HG03095 (cell line): ENCODE measurements at regions not wholly inside any gene's neighbourhood (a gene's known extent, or its start where the extent isn't known, plus 50 kb on each side); places are given as distances from the start of the nearest gene placed in this dataset.

Source experiments
- ATAC-seq: cut with Tn5 transposase; IDR thresholded peaks from one replicate; pipeline ENCODE4 v1.9.1; 2021; ENCODE audit warnings: moderate library complexity; ENCODE audit not compliant: unreplicated experiment

DNA sequence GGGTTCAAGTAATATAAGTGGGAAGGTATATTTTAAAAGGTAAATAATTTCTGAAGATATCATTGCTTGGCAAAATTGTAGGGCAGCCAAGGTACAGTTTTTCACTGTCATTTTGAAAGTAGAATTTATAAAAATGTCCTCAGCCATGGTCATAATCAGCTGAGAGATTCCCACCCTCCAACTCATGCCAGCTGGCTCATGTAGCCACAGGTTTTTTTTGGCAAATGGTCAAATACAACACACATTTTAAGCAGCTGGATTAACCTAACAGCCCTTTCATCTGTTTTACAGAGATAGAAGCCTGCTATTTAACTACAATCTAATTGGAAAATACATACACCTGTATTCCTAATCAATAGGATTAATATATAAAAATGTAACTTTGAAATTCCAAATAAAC is 619.2 kb upstream of the SGCG start:
- ATAC-seq = no peak

DNA sequence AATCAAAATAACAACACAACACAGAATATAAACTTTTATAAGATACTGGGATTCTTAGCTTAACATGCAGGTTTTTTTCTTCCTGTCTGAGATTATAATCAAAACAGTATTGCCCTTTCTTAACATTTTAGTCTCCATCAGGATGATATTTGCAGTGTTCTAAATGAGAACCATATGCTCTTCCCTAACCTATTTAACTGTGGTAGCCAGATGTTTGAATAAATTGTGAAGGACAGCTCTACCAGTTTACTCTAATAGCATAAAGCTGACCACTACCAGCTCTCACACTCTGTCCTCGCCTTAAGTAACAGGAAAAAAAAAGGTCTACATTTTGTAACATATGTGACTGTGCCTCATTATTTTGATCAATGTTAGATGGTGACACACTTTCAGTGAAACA is 618.7 kb upstream of the SGCG start:
- ATAC-seq = no peak

DNA sequence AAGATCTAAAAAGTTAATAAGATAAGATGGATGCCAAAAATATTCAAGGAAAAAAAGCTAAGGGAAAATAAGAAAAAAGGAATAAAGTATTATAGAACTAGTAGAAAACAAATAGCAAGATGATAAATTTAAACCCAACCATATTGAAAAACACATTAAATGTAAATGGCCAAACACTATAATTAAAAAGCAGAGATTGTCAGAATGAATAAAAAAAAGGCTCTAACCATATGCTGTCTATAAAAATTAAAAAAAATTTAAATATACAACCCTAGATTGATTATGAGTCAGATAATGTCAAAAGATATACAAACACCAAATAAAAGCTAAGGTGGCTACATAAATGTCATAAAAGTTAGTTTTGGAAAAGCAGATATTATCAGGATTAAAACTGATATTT is 617.5 kb upstream of the SGCG start:
- no peak for ATAC-seq

DNA sequence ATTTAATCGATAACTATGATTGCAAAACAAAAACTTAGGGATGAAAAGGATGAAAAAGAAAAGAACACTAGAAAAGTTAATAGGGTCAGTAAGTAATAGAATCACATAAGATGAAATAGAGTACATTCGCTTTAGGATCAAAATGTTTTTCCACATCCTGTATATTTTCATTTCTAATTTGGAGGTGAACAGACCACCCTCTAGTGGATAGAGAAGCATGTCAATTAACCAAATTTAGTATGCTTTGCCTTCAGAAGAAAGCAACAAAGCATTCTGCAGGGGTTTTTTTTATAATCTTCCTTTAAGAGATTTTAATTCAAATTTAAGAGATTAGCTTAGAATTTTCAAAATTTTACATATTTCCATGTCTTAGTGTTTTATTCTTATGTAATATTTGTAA is 611.0 kb upstream of the SGCG start:
- ATAC-seq = no peak

DNA sequence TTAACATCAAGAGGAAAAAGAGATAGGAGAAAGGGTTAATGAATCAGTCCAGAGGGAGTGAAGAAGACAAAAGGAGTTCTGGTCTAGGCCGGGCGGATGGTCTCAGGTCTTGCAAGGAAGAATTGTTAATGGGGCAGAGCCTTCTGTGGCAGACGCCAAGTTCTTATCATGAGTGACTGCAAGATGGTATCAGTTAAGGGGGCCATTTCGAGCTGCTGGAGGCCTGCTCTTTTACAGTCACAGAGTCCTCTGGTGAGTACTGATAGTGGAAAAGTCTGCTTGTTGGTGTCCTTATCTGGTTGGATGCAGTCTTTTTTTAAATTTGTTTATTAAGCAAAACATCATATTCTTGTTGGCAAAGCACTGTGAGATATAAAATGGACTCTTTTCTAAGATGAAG is 590.9 kb upstream of the SGCG start:
- ATAC-seq = no peak

DNA sequence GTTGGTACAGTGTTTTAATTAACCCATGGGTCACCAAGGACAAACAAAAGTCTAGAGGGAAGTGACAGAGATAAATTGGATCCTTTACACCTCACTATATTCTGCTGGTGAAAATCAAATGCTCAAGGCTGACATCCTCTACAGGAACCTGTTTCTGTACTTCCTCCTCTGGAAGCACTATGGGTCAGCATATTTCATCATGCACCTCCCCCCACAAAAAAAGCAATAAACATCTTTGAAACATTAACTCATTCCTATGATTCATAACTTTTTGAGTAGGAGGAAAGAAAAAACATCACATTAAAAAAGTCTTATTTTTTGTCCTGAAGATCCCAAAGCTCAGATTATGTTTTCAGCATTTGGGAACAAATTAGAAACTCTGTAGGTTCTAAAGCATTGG is 588.3 kb upstream of the SGCG start:
- no peak for ATAC-seq

DNA sequence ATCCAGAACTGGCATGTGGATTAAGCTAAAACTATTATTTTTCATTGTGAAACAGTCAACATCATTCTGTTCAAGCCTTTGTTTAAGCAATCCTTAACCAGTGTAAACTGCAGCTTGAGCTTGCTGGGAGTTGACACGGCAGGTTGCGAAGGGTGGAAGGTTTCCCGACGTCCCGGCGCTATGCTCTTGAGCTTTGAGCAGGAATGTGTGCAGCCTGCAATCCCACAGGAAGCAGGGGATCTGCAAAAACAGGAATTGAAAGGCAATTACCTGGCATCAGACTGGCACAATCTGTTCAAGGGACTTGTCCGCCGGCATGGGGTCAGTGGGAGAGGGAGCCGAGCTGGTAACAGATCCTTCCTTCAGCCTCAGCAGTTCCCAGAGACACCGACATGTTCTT is 586.7 kb upstream of the SGCG start:
- ATAC-seq = no peak

DNA sequence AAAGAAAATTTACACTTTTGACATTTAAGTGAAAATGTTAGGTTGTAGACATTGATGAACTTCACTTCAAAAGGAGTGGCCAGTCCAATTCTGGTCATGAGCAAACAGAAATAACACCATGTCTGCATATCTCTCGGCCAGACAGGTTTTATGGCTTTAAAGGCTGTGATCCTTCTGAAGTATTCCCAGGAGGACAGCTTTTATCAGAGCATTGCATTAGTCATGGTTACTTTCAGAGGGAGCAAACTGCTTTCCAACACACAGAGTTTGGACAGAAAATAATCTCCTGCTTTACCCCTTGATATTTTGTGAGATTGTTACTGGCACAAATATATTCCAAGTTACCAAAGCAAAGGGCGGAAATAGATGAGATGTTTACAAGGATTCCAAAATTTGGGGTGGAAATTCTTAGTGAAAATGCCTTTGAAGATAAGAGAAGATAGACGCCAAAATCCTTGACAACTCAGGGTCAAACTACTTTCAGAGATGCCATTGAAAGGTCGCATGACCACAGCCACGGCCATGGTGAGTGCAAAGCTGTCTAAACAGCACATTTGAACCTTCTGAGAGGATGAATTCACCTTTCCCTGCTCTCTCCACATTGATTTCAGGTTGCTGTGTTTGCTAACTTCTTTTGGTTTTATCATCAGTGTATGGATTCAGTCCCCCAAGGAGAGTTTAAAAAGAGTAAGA is 584.5 kb upstream of the SGCG start:
- no peak for ATAC-seq

DNA sequence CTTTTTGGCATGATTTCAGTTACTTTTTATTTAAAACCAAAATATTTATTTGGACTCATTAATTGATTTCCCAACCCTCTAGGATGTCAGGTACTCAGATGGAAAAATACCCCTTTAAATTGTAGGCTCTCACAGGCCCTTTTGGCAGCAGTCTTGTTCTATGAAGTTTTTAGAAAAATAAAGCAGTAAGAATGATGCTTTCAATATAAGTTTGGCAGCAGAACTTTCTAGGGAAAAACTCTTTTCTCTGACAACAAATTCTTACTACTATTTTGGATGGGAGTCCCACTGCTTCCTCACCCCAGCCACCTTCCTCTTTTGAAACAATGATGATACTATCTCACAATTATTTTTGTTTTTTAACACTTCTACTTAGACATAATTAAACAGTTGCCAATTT is 581.6 kb upstream of the SGCG start:
- ATAC-seq = no peak

DNA sequence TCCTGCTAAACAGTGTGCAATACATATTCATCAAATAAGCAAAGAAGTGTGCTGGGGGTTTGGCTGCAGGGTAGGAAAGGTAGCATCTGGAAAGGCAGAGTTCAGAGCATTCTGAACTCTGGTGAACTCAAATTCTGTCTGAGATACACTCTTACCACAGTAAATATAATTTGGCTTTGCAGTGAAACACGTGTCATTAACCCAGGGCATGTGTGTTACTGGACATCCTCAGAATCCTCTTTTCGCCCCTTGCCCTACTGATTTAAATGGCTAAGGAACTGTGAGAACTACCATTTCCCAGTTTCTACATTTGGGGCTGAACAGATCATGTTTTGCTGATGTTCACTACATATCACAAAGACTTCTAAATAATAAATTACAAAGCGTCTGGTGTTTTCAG is 562.8 kb upstream of the SGCG start:
- ATAC-seq = no peak

DNA sequence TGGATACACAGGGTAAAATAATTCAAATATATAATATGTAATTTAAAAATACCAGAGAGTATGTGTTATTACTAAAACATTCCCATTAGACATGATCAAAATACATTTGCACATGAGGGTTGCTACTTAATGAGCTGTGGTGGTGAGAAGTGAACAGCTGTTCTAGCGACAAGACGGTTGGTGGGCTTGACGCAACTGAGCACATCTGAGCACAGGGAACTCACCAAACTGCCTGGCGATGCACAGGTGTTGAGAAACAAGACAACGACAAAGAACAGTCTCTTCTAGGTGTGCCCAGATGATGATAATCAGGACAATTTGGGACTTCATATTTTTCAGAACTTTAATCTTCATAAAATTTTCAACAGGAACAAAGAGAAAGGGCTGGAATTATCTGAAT is 555.1 kb upstream of the SGCG start:
- ATAC-seq = no peak

DNA sequence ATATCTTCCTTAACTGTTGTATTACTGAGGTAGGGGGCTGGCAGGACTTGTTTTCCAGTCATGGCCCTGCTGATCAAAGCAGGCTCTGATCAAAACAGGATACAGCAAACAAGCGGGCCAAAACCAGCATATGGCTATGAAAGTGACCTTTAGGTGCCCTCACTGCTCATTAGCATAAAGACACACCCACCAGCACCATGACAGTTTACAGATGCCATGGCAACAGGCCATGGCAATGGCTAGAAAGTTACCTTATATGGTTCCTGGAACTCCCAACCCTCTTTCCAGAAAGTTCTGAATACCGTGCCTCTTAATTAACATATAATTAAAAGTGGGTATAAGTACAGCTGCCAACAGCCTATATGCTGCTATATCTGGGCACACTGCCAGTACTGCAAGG is 551.4 kb upstream of the SGCG start:
- ATAC-seq = no peak

DNA sequence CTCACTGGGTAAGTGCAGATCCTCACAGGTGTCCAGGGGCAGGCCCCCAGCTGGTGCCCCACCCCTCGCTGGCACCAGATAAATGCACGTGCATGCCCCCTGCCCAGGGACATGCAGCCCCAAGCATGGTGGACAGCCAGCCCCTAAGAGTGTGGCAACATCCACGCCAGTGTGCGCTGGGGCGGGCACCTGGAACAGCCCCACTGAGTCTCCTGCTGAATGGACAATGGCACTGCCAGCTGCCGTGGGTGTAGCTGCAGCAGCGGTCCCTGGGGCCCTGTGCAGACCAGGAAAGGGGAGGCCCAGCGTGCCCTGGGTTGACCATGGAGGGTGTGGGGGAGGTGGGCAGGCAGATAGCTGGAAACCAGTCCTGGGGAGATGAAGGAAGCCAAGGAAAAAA is 538.7 kb upstream of the SGCG start:
- ATAC-seq = no peak

DNA sequence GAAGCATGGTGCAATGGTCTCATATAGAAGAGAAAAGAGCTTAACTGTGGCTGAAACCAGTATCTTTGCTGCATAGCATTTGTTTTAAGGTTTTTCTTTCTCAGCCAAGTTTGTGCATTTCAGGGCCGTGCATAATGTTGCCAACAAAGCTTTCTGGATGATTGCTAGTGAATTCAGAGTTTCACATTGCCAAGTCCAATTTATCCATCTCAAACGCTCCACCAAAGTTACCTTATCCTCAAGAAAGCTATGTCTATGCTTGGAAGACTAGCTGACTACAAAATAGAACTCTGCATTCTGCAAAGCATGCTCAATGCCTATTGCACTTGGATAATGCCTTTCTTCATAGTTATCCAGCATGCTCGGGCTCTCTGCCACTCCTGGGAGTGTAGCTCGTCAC is 535.8 kb upstream of the SGCG start:
- ATAC-seq = no peak

DNA sequence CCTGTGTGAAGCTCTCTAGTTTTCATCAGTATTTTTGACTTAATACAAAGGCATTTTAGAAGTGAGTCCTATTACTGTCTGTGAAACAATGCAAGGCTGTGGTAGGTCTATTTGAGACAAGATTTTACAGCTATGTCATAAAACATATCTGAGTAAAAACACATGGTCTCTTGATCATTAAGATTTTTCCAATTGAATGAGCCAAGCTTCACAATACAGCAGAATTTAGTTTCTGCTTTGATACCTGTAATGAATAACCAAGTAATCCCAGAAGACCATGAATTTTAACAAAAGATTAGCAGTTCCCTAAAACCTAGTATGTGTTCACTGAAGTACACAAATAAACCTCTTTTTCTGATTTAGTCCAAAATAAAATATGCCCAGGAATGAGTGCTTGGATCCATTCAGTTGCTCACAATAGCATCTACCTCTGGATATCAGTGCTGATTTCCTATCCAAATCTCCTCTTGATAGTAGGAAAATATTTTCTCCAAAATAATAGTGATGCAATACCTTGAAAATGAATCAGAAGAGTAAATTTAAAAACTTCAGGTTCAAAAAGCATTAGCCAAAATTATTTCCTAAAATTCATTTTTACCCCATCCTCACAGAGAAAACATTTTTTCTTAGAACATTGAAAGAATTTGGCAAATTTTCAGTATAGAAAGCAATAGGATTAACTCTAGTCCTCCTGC is 533.5 kb upstream of the SGCG start:
- ATAC-seq = no peak

DNA sequence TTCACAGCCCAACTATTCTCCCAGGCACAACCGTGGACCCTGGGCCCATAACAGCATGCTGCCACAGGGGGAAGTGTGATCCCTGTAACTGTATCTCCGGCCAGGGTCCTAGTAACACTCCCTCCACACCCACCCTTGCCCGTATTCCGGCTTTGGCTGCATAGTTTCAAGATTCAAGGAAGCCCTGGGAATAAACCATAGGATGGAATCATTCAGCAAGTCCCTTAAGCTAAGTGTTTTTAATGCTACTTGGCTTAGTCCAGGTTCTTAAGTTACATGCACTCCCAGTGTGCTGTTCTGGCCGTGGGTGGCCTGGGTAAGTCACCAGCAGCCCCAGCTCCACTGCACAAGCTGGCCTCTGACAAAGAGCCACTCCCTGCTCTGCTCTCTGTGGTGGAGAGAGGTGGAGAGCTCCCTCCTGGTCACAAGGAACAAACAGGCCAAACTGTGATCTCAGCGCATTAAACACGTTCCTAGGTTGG is 532.4 kb upstream of the SGCG start:
- ATAC-seq = no peak

DNA sequence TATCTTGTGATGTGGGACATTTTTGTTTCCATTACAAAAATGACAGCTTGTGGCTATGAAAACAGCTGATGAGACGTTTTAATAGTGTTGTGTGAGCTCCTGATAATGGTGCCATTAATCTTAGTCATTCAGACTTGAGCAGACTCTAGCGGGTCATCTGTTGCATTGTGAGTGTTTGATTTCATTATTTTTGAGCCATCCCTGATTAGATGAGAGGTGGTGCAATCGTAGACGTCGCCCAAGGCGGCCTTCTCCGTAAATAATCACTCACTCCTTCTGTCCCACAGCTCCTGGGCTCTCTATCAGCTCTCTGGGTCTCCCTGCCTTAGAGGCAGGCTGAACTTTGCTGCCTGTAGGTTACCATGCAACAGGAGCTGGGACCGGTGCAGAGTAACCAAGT is 528.0 kb upstream of the SGCG start:
- ATAC-seq = no peak

DNA sequence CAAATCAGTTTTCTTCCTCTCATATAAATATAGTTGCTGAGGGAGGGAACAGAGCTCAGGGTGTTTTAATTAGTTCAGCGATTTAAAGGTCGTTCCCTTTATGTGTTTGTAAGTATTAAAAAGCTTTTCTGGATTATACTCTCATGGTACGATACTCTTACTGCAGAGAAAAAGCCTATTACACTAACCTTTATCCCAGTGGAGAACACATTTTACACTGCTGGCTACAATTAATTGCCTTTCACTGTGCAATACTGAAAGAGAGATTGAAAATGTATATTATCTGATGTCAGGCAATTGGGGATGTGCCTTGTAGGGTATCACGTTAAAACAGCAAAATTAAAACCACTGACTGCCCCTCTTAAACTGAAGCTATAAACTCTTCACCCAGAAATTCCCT is 526.9 kb upstream of the SGCG start:
- no peak for ATAC-seq

DNA sequence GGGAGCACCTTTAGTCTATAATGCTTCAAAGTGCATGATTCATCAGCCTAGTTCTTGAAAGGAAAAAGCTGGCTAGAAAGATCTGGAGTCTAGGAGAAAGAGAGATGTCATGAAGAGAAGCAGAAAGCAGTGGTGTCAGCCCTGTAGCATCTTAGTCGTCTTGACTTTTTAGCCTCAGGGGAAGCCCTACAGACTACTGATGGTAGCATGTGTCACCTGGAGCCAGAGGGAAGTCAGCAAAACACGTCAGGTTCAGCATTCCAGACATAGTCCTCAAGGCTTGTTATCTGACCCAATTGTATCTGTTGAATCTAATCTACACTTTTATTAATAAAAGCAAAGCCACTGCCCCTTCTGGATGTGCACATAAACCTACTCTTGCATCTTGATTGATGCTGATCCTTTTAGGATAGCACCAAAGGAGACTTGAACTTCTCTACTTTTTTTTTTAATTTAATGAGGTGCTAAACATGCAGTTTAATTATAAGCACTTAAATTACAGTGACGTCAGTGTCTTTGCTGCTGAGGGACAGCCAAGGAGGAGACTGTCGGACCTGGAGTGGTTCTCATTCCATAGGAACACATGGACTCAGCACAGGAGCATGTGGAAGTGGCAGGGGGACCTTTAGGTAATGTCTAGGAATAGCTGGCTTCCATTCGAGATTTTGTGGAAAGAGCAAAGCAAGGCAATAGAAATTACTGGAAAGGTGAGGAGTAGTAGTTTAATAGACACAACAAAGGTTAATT is 525.5 kb upstream of the SGCG start:
- ATAC-seq = no peak

DNA sequence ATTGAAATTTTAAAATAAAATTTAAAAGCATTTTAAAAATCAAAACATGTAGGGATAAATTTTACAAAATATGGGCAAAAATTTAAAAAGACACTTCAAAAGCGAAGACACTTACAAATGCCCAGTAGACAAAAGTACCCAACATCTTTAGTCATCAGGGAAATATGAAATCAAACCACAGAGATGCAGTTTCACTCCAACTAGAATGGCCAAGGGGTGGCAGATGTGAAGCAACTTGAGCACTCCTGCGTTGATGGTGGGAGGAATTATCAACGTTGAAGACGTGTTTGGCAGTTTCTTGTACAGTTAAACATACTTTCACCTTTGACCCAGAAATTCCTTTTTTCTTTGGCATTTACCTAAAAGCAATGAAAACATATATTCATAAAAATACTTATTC is 518.0 kb upstream of the SGCG start:
- no peak for ATAC-seq

DNA sequence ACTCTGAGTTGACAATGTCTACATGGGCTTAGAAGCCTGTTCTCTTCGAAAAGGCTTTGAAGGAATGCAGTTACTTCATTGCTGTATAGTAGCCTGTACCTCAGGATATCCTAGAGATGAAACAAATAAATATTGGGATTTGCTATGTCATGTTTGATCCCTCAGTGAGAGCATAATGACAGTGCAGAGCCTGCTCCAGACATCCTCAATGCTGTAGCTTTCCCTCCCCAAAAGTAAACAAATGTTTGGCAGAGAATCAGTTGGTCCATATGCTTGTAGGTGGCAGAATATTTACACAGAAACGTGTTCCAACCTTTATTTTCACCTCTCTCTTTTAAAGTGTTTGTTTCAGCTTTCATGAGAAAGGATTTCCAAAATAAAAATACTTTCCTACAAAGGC is 515.3 kb upstream of the SGCG start:
- ATAC-seq = no peak

DNA sequence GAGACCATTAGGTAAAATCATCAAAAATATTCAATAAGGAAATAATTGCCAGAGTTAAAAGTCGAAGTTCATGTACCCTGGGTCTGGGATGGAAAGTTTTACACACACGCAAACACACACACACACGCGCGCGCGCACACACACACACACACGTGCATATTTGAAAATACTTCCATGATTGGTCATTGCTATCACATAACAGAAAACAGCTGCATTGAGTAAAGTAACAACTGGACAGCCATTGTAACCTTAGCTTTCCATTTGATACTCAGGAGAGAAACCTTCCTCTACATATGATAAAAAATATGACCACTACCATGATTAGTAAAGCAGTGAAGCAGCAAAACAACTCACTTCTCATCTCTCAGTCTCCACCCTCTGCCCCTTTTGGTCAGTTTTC is 490.0 kb upstream of the SGCG start:
- no peak for ATAC-seq
